ENCODE measurements at regions not wholly inside any gene's neighbourhood (a gene's known extent, or its start where the extent isn't known, plus 50 kb on each side); places are given as distances from the start of the nearest gene placed in this dataset.

- no peak for FAIRE-seq
- DNase-seq (ENCODE audit: low read depth, low spot score), result no peak
- no peak overlapping the region for H3K4me2 ChIP-seq (ENCODE audit: control insufficient read depth, extremely low read depth, insufficient read depth, low read depth, low read length)
- H4K20me1 ChIP-seq (ENCODE audit: control insufficient read depth, extremely low read depth, insufficient read depth, low read length), result no peaks in the 10 kb centered on the region
- dilution Hi-C loops (cut with MboI; ENCODE audit: extremely low pct_ligation_motif_present, low sequenced_read_pairs), result no loop called here
- no peak overlapping the region for H3K27ac ChIP-seq (ENCODE audit: control insufficient read depth, insufficient read depth, low read length)
- H2AFZ ChIP-seq (ENCODE audit: control insufficient read depth, low read length), result no peak overlapping the region
- no peaks in the 10 kb centered on the region for H3K9me1 ChIP-seq (ENCODE audit: control insufficient read depth, extremely low read depth, insufficient read depth, low read length)
- H3K79me2 ChIP-seq (ENCODE audit: control insufficient read depth, insufficient read depth, low read length), result no peaks in the 10 kb centered on the region
- no peaks in the 10 kb centered on the region for H3K27me3 ChIP-seq (ENCODE audit: control insufficient read depth, extremely low read depth, insufficient read depth, low read length)
- H3K4me1 ChIP-seq (ENCODE audit: control insufficient read depth, extremely low read depth, insufficient read depth, low read length), result no peaks in the 10 kb centered on the region
- H3K36me3 ChIP-seq (ENCODE audit: control insufficient read depth in 2 of 2, extremely low read depth in 1 of 2, insufficient read depth in 2 of 2, low read length in 2 of 2), result no peaks in the 10 kb centered on the region
- no peaks in the 10 kb centered on the region for H3K9me3 ChIP-seq (ENCODE audit: control insufficient read depth, low read depth, low read length)
- no peak overlapping the region for H3K4me3 ChIP-seq (ENCODE audit: control insufficient read depth in 2 of 3, extremely low read depth in 1 of 3, insufficient read depth in 2 of 3, low read depth in 1 of 3, low read length in 3 of 3)
- no peak overlapping the region for H3K9ac ChIP-seq (ENCODE audit: control insufficient read depth, extremely low read depth, insufficient read depth, low read length)
- TF ChIP-seq EZH2 (IDR thresholded peaks at IDR 0.05; ENCODE audit: low read length) (no peak), CTCF (optimal IDR thresholded peaks at IDR 0.05 in 1 of 3, IDR thresholded peaks at IDR 0.05 in 1 of 3, conservative IDR thresholded peaks at IDR 0.05 in 1 of 3; ENCODE audit: extremely low read depth in 1 of 3, insufficient read depth in 2 of 3, low read length in 3 of 3) (no peak)
Observed at GRCh38 chr4:67125636-67126514, 419.4 kb downstream of the CENPC start.

- Histone ChIP-seq H3K9ac (ENCODE audit: control insufficient read depth, extremely low read depth, insufficient read depth, low read length) (no peak overlapping the region), H3K9me1 (ENCODE audit: control insufficient read depth, extremely low read depth, insufficient read depth, low read length) (no peaks in the 10 kb centered on the region), H3K36me3 (ENCODE audit: control insufficient read depth in 2 of 2, extremely low read depth in 1 of 2, insufficient read depth in 2 of 2, low read length in 2 of 2) (no peaks in the 10 kb centered on the region), H3K4me1 (ENCODE audit: control insufficient read depth, extremely low read depth, insufficient read depth, low read length) (no peaks in the 10 kb centered on the region), H3K27me3 (ENCODE audit: control insufficient read depth, extremely low read depth, insufficient read depth, low read length) (no peaks in the 10 kb centered on the region), H3K79me2 (ENCODE audit: control insufficient read depth, insufficient read depth, low read length) (no peaks in the 10 kb centered on the region), H3K9me3 (ENCODE audit: control insufficient read depth, low read depth, low read length) (no peaks in the 10 kb centered on the region), H4K20me1 (ENCODE audit: control insufficient read depth, extremely low read depth, insufficient read depth, low read length) (no peaks in the 10 kb centered on the region), H2AFZ (ENCODE audit: control insufficient read depth, low read length) (no peak overlapping the region), H3K27ac (ENCODE audit: control insufficient read depth, insufficient read depth, low read length) (no peak overlapping the region), H3K4me3 (ENCODE audit: control insufficient read depth in 2 of 3, extremely low read depth in 1 of 3, insufficient read depth in 2 of 3, low read depth in 1 of 3, low read length in 3 of 3) (no peak overlapping the region), H3K4me2 (ENCODE audit: control insufficient read depth, extremely low read depth, insufficient read depth, low read depth, low read length) (no peak overlapping the region)
- DNase-seq (ENCODE audit: low read depth, low spot score) (no peak), FAIRE-seq (no peak)
- dilution Hi-C loops (cut with MboI; ENCODE audit: extremely low pct_ligation_motif_present, low sequenced_read_pairs), result no loop called here
- TF ChIP-seq CTCF (optimal IDR thresholded peaks at IDR 0.05 in 1 of 3, IDR thresholded peaks at IDR 0.05 in 1 of 3, conservative IDR thresholded peaks at IDR 0.05 in 1 of 3; ENCODE audit: extremely low read depth in 1 of 3, insufficient read depth in 2 of 3, low read length in 3 of 3), result no peak
- no peak for TF ChIP-seq EZH2 (IDR thresholded peaks at IDR 0.05; ENCODE audit: low read length)
Observed at GRCh38 chr4:67124716-67125115, 420.6 kb downstream of the CENPC start.

All from keratinocyte (primary cell).